GM23338 (cell line): ENCODE measurements at regions not wholly inside any gene's neighbourhood (a gene's known extent, or its start where the extent isn't known, plus 50 kb on each side); places are given as distances from the start of the nearest gene placed in this dataset.

Experiments
- ATAC-seq: fragments of 200-7000 bp; cut with Tn5 transposase; 3 replicates; pipeline ENCODE4 v1.9.1; 2020
- DNase-seq: peaks from one replicate; pipeline ENCODE4 v3.0.0-alpha.2; 2015; ENCODE audit warnings: low spot score
- H2AFZ ChIP-seq: fragments of 200-600 bp; sonication (generic); 2 replicates; pipeline ENCODE4 v1.8.0; 2016; ENCODE audit warnings: antibody characterized with exemption, mild to moderate bottlenecking, moderate library complexity
- H3F3A ChIP-seq: fragments of 200-600 bp; sonication (generic); replicated peaks from 2 replicates; pipeline ENCODE4 v1.8.0; 2017; ENCODE audit warnings: antibody characterized with exemption, mixed run types, low read depth
- H3K27ac ChIP-seq: fragments of 200-600 bp; sonication (generic); 2 replicates; pipeline ENCODE4 v1.6.1; 2016; ENCODE audit warnings: low read depth
- H3K27me3 ChIP-seq: fragments of 200-600 bp; sonication (generic); 2 replicates; pipeline ENCODE4 v1.8.0; 2016; ENCODE audit warnings: mild to moderate bottlenecking, mixed run types, moderate library complexity; ENCODE audit not compliant: insufficient read depth
- H3K36me3 ChIP-seq: fragments of 200-600 bp; sonication (generic); 2 replicates; pipeline ENCODE4 v1.8.0; 2016; ENCODE audit warnings: mild to moderate bottlenecking; ENCODE audit not compliant: insufficient read depth
- H3K4me1 ChIP-seq: fragments of 200-600 bp; sonication (generic); 2 replicates; pipeline ENCODE4 v1.8.0; 2016; ENCODE audit warnings: mild to moderate bottlenecking, moderate library complexity; ENCODE audit not compliant: insufficient read depth
- H3K4me2 ChIP-seq: fragments of 200-600 bp; sonication (generic); 2 replicates; pipeline ENCODE4 v1.7.1; 2017; ENCODE audit warnings: mixed run types
- H3K4me3 ChIP-seq: fragments of 200-600 bp; sonication (generic); 2 replicates; pipeline ENCODE4 v1.6.1; 2016; ENCODE audit warnings: mixed run types
- H3K79me2 ChIP-seq: fragments of 200-600 bp; sonication (generic); replicated peaks from 2 replicates; pipeline ENCODE4 v1.8.0; 2017; ENCODE audit warnings: mild to moderate bottlenecking; ENCODE audit not compliant: insufficient read depth
- H3K9me2 ChIP-seq: fragments of 200-600 bp; sonication (generic); 2 replicates; pipeline ENCODE4 v1.8.0; 2017; ENCODE audit not compliant: insufficient read depth
- H4K20me1 ChIP-seq: fragments of 200-600 bp; sonication (generic); replicated peaks from 2 replicates; pipeline ENCODE4 v1.8.0; 2017; ENCODE audit warnings: mild to moderate bottlenecking; ENCODE audit not compliant: insufficient read depth
- H3K27ac Mint-ChIP-seq: 2 replicates; pipeline ENCODE4 v1.8.0; 2020; ENCODE audit warnings: inconsistent platforms, mild to moderate bottlenecking, moderate library complexity, mixed read lengths
- H3K27me3 Mint-ChIP-seq: 3 replicates; pipeline ENCODE4 v1.8.0; 2022; ENCODE audit warnings: low read depth, mild to moderate bottlenecking, moderate library complexity, mixed read lengths, inconsistent platforms; ENCODE audit not compliant: insufficient read depth, poor library complexity
- H3K36me3 Mint-ChIP-seq: 3 replicates; pipeline ENCODE4 v1.8.0; 2021; ENCODE audit warnings: low read depth, mild to moderate bottlenecking, inconsistent platforms, moderate library complexity, mixed read lengths
- H3K4me1 Mint-ChIP-seq: 3 replicates; pipeline ENCODE4 v1.8.0; 2020; ENCODE audit warnings: mild to moderate bottlenecking, inconsistent platforms, mixed read lengths
- H3K4me3 Mint-ChIP-seq: 3 replicates; pipeline ENCODE4 v1.8.0; 2021; ENCODE audit warnings: moderate library complexity, mild to moderate bottlenecking, inconsistent platforms, mixed read lengths
- H3K9me3 Mint-ChIP-seq: 3 replicates; pipeline ENCODE4 v1.8.0; 2020; ENCODE audit warnings: moderate library complexity, mild to moderate bottlenecking, inconsistent platforms, mixed read lengths
- CREB1 ChIP-seq: fragments of 250-450 bp; sonication (Bioruptor Pico); IDR thresholded peaks from 2 replicates; pipeline ENCODE4 v1.5.0; 2020; ENCODE audit warnings: low read depth, mild to moderate bottlenecking, moderate library complexity
- ETS1 ChIP-seq: IDR thresholded peaks from 2 replicates; pipeline ENCODE4 v1.6.1; 2016; ENCODE audit warnings: antibody characterized with exemption
- EZH2 ChIP-seq: fragments of 200-600 bp; sonication (generic); IDR thresholded peaks from one replicate; pipeline ENCODE4 v1.8.0; 2017; ENCODE audit warnings: antibody characterized with exemption, mild to moderate bottlenecking, low read depth; ENCODE audit not compliant: unreplicated experiment
- EZH2phosphoT487 ChIP-seq: fragments of 200-600 bp; sonication (generic); IDR thresholded peaks from one replicate; pipeline ENCODE4 v1.8.1; 2018; ENCODE audit warnings: antibody characterized with exemption; ENCODE audit not compliant: unreplicated experiment
- JUNB ChIP-seq: IDR thresholded peaks from one replicate; pipeline ENCODE4 v1.6.1; 2016; ENCODE audit warnings: antibody characterized with exemption; ENCODE audit not compliant: unreplicated experiment
- NANOG ChIP-seq: IDR thresholded peaks from 2 replicates; pipeline ENCODE4 v1.6.1; 2016; ENCODE audit warnings: antibody characterized with exemption, borderline replicate concordance
- POLR2AphosphoS5 ChIP-seq: IDR thresholded peaks from 2 replicates; pipeline ENCODE4 v1.6.1; 2016; ENCODE audit warnings: antibody characterized with exemption, low read depth
- REST ChIP-seq: IDR thresholded peaks from one replicate; pipeline ENCODE4 v1.6.1; 2018; ENCODE audit warnings: antibody characterized with exemption; ENCODE audit not compliant: unreplicated experiment
- STAT1 ChIP-seq: IDR thresholded peaks from one replicate; pipeline ENCODE4 v1.6.1; 2016; ENCODE audit warnings: antibody characterized with exemption; ENCODE audit not compliant: unreplicated experiment
- ZNF114 ChIP-seq: fragments of 250-450 bp; sonication (Bioruptor Pico); IDR thresholded peaks from 2 replicates; pipeline ENCODE4 v1.5.0; 2020; ENCODE audit warnings: mild to moderate bottlenecking, moderate library complexity
- ZNF331 ChIP-seq: fragments of 250-450 bp; sonication (Bioruptor Pico); IDR thresholded peaks from 2 replicates; pipeline ENCODE4 v1.5.0; 2020; ENCODE audit warnings: low read depth, mild to moderate bottlenecking, moderate library complexity
- ZNF462 ChIP-seq: fragments of 250-450 bp; sonication (Bioruptor Pico); IDR thresholded peaks from 2 replicates; pipeline ENCODE4 v1.5.0; 2020; ENCODE audit warnings: mild to moderate bottlenecking, moderate library complexity
- TF ChIP-seq, protein P1 (sequence below), 2 experiments: fragments of 200-600 bp in 1 of 2; sonication (generic) in 1 of 2; conservative IDR thresholded peaks; 2 replicates each; pipeline versions ENCODE4 v1.5.1 to v1.6.1; 2016 to 2017; ENCODE audit warnings: antibody characterized with exemption in 2 of 2, low read depth in 2 of 2, mild to moderate bottlenecking in 2 of 2, moderate library complexity in 1 of 2

DNA sequence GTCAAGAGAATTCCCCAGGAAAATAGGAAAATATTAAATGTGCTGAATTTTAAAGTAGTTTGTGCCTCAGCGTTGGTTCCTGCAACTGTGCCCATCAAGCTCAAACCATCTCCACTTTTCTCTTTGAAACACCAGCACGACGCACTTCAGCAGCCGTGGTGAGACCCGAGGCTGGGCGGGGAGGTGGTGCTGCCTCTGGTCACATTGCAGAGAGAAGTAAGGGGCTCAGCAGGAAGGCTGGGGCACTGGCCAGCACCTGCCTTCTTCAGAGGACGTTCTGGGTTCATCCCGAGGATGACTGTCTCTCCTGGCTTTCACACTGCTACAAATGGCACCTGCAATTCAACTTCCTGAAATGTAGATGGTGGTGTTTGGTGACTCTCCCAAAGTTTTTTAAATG, 323.7 kb upstream of the SALL3 start:
- Histone ChIP-seq H3K79me2 (no peaks in the 10 kb centered on the region), H3K4me3 (no peak overlapping the region), H3K4me2 (no peak overlapping the region), H3K9me2 (no peaks in the 10 kb centered on the region), H3K27ac (no peak overlapping the region), H3K36me3 (no peaks in the 10 kb centered on the region), H2AFZ (no peak overlapping the region), H4K20me1 (no peaks in the 10 kb centered on the region), H3K27me3 (no peaks in the 10 kb centered on the region), H3K4me1 (no peaks in the 10 kb centered on the region), H3F3A (no peaks in the 10 kb centered on the region)
- no peak overlapping the region for H3K27ac Mint-ChIP-seq
- H3K9me3 Mint-ChIP-seq: peaks cover 73% of the 10 kb centered on the region
- DNase-seq (no peak), ATAC-seq (no peak)
- no peak for TF ChIP-seq EZH2phosphoT487
- no peak for TF ChIP-seq JUNB
- no peak for TF ChIP-seq ZNF114 (CRISPR knock-in tag)
- TF ChIP-seq ETS1: no peak
- TF ChIP-seq, protein P1, sequence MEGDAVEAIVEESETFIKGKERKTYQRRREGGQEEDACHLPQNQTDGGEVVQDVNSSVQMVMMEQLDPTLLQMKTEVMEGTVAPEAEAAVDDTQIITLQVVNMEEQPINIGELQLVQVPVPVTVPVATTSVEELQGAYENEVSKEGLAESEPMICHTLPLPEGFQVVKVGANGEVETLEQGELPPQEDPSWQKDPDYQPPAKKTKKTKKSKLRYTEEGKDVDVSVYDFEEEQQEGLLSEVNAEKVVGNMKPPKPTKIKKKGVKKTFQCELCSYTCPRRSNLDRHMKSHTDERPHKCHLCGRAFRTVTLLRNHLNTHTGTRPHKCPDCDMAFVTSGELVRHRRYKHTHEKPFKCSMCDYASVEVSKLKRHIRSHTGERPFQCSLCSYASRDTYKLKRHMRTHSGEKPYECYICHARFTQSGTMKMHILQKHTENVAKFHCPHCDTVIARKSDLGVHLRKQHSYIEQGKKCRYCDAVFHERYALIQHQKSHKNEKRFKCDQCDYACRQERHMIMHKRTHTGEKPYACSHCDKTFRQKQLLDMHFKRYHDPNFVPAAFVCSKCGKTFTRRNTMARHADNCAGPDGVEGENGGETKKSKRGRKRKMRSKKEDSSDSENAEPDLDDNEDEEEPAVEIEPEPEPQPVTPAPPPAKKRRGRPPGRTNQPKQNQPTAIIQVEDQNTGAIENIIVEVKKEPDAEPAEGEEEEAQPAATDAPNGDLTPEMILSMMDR (conservative IDR thresholded peaks at IDR 0.05; ENCODE audit: low read depth in 2 of 2): no peak
- no peak for TF ChIP-seq ZNF331 (CRISPR knock-in tag)
- no peak for TF ChIP-seq EZH2
- TF ChIP-seq REST: no peak
- TF ChIP-seq STAT1: no peak
- no peak for TF ChIP-seq ZNF462 (CRISPR knock-in tag)
- no peak for TF ChIP-seq CREB1
- TF ChIP-seq NANOG: no peak
- TF ChIP-seq POLR2AphosphoS5: no peak
- H3K4me3 Mint-ChIP-seq: no peak overlapping the region
- H3K4me1 Mint-ChIP-seq: no peaks in the 10 kb centered on the region
- peaks cover 9% of the 10 kb centered on the region for H3K27me3 Mint-ChIP-seq
- H3K36me3 Mint-ChIP-seq: peaks cover 40% of the 10 kb centered on the region
